Fibroblast of the aortic adventitia (primary cell): ENCODE measurements at regions not wholly inside any gene's neighbourhood (a gene's known extent, or its start where the extent isn't known, plus 50 kb on each side); places are given as distances from the start of the nearest gene placed in this dataset.

Source experiments
- DNase-seq: peaks from one replicate; pipeline ENCODE4 v3.0.0-alpha.2; 2010; ENCODE audit warnings: low read depth
- H3K4me3 ChIP-seq: 2 replicates; pipeline ENCODE4 v1.5.1; 2011; ENCODE audit warnings: low read depth, mild to moderate bottlenecking, control low read depth, low read length, moderate library complexity
- TF ChIP-seq, protein P1 (sequence below): IDR thresholded peaks from 2 replicates; pipeline ENCODE4 v1.5.1; 2011; ENCODE audit warnings: mild to moderate bottlenecking, low read length, control low read depth, inconsistent platforms; ENCODE audit not compliant: insufficient read depth

DNA sequence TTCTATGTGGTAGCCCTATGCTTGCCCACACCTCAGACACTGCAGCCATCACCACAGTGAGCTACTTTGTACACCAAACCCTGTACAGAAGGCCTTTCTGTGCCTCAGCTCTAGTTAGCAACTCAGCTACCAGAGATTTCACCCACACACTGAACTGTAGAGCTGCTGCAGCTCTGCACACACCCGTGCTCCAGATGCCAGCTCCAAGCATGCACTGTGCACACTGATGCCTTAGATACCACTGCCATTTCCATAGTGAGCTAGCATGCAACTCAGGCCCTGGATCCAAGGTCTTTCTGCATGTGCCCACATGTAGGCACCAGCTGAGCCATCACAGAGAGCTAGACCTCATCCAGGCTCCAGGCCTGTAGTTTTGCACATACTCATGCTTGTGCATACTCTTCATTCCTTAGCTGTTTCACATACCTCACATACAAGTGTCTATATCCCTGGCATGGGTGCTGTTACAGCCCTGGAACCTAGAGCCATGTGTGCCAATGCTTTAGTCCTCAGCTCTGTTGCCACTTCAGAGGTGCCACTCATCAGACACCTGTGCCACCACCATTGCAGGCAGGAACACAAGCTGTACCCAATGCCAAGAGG, 423.5 kb upstream of the NDST3 start:
- H3K4me3 ChIP-seq, result no peak overlapping the region
- TF ChIP-seq, protein P1, sequence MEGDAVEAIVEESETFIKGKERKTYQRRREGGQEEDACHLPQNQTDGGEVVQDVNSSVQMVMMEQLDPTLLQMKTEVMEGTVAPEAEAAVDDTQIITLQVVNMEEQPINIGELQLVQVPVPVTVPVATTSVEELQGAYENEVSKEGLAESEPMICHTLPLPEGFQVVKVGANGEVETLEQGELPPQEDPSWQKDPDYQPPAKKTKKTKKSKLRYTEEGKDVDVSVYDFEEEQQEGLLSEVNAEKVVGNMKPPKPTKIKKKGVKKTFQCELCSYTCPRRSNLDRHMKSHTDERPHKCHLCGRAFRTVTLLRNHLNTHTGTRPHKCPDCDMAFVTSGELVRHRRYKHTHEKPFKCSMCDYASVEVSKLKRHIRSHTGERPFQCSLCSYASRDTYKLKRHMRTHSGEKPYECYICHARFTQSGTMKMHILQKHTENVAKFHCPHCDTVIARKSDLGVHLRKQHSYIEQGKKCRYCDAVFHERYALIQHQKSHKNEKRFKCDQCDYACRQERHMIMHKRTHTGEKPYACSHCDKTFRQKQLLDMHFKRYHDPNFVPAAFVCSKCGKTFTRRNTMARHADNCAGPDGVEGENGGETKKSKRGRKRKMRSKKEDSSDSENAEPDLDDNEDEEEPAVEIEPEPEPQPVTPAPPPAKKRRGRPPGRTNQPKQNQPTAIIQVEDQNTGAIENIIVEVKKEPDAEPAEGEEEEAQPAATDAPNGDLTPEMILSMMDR, result no peak
- no peak for DNase-seq

DNA sequence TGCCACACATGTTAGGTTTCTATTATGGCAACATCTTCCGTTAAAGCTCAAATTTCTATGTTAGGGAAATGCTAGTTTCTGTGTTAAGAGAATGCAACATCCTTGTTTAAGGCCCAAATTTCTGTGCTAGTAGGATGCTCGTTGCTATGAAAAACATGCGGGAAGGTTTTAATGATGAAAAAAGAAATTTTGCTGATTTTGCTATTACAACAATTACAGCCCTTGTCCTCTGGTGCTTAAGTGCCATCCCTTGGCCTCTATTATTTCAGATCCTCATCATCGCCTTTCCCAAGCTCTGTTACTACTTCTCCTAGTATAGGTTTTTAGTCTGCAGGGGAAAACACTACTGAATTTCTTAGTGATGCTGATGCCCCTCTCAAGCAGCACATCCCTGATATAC, 412.6 kb upstream of the NDST3 start:
- TF ChIP-seq, protein P1, result no peak
- no peak overlapping the region for H3K4me3 ChIP-seq

DNA sequence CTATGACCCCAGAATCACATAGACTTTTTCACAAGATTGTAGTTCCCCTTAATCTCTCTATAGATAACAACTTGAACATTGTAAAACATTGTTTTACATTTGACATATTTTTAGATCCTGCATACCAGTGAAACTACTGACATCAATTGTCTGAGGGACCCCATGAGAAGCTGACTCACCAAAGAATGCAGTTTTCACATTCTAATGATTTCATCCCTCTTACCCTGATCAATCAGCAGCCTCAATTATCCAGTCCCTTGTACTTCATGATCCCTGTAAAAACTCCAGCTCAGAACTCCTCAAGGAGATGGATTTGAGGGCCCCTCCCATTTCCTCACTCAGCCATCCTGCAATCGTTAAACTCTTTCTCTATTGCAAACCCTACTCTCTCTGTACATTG, 411.0 kb upstream of the NDST3 start:
- no peak overlapping the region for H3K4me3 ChIP-seq
- DNase-seq, result no peak
- TF ChIP-seq, protein P1, result no peak

More for the DNA sequence above, 412.6 kb upstream of the NDST3 start:
- no peak for DNase-seq

DNA sequence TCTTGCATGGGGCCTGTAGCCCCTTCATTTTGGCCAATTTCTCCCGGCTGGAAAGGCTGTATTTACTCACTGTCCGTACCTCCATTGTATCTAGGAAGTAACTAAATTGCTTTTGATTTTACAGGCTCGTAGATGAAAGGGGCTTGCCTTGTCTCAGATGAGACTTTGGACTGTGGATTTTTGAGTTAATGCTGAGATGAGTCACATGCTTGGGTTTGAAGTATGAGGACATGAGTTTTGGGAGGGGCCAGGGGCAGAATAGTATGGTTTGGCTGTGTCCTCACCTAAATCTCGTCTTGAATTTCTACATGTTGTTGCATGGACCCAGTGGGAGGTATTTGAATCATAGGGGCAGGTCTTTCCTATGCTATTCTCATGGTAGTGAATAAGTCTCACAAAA, 407.6 kb upstream of the NDST3 start:
- DNase-seq, result no peak
- no peak overlapping the region for H3K4me3 ChIP-seq
- TF ChIP-seq, protein P1, result no peak

DNA sequence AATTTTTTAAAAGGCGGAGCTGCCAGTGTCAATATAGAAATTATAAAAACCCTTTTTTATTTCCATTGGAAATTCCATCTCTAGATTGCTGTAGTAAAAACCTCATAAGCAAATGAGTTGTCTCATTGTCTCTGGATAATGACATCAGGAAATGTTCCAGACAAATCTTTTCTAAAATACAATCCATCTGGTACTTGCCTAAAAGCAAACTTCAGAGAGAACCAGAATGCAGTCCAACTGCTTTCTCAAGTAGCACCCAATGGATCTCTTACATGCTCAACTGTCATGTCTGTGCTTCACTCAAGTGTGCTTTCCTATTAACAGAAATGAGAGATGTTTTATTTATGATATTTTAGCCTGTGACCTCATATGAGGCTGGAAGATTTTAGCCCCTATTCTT, 399.6 kb upstream of the NDST3 start:
- TF ChIP-seq, protein P1, result no peak
- no peak overlapping the region for H3K4me3 ChIP-seq
- DNase-seq, result no peak

DNA sequence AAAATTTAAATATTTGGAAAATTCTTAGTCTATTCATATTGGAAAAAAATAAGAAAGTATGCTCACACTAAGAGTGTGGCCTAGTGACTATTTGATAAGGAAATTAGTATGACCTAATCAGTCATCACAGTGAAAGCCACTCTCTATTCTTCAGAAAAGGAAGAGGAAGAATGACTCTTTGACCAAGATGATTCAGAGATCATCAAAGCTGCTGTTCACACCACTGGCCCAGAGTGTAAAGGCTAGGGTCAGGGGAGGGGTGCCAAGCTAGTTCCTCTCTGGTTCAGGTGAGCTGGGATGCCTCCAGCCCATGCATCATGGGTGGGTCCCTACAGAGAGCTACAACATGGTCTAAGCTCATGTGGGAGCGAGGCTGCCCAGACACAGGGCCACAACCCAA, 396.9 kb upstream of the NDST3 start:
- DNase-seq, result no peak
- TF ChIP-seq, protein P1, result no peak
- H3K4me3 ChIP-seq, result no peak overlapping the region

DNA sequence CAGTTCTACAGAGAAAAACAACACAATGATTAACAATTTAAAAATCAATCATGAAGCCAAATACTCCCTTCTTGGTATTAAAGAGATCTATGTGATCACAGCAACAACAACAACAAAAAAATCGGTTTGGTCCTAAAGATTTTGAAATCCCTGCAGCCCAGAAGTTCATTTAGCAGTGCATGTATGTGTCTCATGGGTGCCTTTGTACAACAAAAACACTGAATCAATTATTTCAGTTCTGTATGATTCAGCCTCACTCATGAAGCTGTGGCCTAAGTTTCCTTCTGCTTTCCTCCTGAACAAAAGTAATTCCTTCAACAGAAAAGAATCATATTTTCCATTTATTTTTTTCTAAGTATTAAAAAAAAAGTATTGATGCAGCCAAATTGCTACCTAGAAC, 393.4 kb upstream of the NDST3 start:
- H3K4me3 ChIP-seq, result no peak overlapping the region
- TF ChIP-seq, protein P1, result no peak
- DNase-seq, result no peak
